RPMI7951 (cell line): ENCODE measurements at regions not wholly inside any gene's neighbourhood (a gene's known extent, or its start where the extent isn't known, plus 50 kb on each side); places are given as distances from the start of the nearest gene placed in this dataset.
A peak's percentile ranks its signal among the peaks of the same experiment; 100 is the strongest.

Source experiments
- DNase-seq: peaks from one replicate; pipeline ENCODE4 v3.0.0-alpha.2; 2012; ENCODE audit warnings: low read depth

DNA sequence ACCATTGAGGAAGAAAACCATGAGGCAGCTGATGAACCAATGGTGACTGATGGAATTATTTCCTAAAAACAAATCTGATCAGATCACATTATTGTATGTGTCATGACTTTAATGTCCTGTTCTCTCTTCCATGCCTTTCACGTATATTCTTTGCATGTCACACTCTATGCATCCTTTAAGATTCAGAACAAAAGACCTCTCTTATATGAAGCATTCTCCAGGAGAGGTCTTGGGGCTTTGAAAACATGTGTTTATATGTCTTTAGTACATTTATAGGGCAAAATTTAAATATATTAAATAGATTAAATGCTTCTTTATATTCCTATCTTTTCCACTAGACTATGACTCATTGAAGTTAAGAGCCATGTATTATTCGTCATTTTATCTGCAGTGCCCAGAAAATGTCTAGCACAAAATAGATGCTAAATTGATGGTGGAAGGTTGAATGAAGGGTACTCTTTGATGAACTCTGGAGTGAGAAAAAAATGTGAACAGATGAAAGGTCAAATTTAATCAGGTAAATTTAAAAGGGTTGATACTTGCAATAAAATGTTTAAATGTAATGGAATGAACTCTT lies 196.3 kb downstream of the PSAT1 start:
- DNase-seq: peak; percentile 9

DNA sequence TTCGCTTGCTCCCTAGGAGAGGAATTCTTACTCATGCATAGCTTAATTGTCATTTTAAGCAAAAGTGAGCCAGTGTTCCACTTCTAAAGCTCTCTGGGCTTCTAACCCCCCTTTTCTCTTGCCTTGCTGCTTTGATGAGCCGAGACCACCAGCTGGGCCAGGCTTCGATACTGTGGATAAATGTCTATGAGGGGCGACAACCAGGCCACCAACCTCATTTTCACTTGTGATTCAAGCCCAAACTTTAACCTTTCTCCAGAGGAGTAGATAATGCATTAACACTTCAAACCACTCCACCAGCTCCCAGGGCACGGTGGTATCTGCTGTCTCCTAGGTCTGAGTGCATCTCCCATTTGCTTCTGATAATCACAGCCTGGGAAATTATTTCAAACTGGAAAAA lies 205.6 kb downstream of the PSAT1 start:
- DNase-seq: no peak

DNA sequence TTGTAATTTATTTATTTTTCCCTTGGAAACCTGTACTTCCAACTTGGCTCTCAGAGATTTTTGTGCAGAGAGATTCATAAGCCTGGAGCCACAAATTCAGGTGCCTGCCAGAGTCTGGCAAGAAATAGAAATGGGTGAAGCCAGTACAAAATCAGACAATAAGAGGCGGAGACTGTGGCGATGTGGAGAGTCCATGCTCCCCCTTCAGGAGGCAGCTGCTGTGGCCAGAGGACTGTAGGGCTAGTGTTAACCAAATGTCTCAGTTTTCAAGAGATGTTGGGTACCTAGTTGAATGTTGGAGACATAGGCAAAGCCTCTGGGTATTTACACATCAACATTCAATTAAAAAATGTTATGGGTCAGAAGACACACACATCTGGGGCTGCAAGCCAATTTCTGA lies 208.6 kb downstream of the PSAT1 start:
- no peak for DNase-seq

DNA sequence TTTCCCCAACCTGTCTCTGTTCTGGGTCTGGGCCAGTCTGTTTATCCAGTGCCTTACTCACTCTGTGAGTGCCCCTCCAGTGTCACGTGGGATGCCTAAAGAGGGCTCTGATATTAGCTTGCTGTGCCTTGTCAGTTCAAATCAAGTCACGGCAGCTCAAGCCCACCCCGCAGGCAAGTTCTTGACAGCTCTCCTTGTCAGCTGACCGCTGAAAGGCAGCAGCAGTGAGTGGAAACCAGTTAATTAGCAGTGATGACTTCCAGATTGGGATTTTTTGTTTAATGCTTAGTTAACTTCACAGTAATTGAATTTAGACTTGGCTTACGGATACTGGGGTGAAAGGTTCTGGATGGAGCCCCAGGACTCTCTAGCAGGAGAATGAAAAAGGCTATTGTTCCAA lies 210.1 kb downstream of the PSAT1 start:
- DNase-seq: no peak

DNA sequence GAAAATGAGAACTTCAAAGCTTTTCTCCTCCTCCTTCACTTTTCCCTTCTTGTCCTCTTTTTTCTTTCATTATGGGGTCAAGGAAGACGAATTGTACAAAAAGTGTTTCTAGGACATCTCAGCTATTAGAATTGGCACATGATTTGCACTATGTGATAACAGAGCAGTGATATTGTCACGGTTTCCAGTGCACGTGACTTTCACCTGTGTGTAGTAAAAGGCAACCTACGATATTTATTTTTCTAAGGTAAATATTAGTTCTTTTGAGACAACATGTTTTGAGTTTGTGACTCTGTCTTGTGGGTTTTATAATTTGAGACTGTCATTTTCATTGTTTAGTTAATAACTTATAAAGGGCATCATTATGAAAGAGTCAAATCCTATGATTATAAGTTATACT lies 213.1 kb downstream of the PSAT1 start:
- no peak for DNase-seq

DNA sequence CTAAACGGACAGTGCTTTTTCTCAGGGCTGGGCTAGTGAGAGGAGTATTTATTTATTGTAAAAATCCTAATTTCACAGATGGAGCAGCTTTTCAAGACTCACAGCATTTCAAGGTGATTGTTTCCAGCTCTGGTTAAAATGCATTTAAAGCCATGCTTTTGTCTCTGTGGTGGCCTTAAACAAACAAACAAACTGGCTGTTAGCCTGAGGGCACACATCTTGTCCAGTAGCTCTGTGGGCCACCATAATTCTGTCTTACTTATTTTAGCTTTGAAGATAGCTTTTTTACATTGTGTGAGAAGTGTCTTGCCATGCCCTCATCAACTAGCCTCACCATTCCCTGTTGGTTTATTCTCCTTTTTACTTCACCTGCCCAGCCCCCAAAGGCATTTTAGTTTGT lies 218.2 kb downstream of the PSAT1 start:
- peak; percentile 5 for DNase-seq

DNA sequence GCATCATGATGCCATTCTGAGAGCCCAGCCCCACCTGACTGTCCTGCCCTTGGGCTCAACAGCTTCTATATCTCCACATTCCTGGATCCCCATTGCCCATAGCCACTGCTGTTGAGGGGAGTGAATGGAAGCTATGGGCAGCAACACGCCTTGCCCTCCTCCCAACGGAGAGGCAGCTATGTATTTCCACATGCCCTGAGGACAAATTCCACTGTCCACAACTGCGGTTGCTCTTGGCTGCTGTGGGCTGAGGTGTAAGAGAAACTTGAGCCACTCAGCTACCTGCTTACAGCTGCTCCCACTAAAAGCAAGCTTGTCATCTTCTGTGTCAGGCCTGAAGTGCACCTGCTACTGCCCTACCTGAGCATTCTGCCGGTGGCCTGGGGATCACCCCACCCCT lies 222.9 kb downstream of the PSAT1 start:
- DNase-seq: no peak

DNA sequence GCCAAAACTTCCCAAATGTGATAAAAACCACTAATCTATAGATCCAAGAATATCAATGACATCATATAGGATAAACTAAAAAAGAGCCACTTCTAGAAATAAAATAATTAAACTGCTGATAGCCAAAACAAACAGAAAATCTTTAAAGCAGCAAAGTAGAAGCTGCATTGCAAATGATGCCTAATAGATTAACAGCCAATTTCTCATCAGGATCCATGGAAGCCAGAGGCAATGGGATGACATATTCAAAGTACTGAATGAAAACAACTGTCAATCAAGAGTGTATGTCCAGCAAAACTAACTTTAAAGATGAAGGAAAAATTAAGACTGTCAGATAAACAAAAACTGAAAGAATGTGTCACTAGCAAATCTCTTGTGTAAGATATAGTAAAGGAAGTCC lies 224.8 kb downstream of the PSAT1 start:
- no peak for DNase-seq

DNA sequence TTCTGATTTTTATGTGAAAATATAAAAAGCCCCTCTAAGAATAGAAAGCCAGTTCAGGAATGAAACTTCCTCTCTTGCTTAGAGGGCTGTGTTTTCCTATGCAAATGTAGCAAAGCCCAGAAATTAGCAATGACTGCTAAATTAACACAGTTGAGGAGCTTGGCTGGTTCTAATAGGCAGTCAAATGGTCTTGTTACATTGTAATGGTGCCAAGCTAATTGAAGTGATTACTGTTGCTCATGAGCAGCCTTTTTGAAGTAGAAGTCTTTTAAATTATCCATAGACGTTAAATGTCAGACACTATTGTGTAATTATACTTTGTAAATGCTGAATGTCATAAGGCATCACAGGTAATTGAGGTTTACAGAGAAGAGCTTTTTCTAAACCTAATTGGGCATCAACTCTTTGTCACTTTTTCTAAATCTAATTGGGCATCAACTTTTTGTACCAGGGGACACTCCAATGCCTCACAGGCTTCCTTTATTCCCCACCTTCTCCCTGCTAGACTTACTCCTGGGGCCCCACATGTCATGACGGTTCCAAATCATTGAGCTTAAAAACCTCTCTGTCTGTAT lies 229.1 kb downstream of the PSAT1 start:
- DNase-seq: no peak

DNA sequence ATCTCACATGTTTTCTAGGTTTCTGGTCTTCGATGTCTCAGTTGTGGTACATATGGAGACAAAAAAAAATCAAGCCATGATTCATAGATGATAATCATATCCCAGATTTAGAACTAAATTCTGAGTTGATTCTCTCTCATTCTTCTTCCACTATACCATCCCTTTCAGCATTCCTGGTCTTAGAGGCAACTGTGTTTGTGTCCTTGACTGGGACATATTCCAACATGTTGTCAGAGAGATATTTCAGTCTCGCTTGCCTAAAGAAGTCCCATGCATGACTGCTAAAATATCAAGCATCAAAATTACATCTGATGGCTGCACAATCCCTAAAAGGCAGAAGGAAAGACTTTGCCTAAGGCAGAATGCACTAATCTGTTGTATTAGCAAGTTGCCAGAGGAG lies 236.6 kb downstream of the PSAT1 start:
- DNase-seq: no peak

DNA sequence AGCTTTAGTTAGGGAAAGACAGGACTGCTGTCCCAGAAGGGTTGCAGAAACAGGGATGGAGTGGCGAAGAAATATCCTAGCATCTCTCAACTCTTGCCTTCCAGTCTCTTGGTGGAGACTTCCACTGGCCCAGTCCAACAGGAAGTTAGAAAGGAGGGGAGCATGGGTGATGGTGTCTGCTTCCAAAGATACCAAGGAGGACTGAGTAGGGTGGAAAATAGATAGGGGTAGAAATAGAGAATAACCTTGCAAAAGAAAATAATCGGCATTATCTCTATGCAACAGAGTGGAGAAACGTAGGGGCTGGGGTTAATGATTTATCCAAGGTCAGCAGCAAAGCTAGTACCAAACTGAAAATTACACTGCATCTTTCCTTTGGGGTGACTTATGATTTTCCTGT lies 242.3 kb downstream of the PSAT1 start:
- no peak for DNase-seq

DNA sequence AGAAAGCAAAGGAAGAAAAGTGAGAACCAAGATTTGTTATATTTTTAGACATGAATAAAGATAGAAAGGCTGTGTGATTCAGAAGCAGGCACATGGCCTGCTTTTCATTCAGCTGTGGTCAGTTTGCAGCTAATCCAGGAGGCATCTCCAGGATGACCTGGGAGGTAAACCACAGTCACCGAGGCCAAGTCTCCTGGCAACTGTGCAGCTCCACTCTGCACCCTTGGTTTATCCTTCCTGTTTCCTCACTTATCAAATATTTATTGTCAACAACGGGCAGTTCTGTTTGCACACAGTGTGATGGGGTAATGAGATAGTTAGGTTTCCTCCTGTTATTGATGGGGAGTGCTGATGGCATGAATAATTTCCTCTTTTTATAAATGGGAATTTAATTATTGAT lies 243.0 kb downstream of the PSAT1 start:
- peak; percentile 54 for DNase-seq

DNA sequence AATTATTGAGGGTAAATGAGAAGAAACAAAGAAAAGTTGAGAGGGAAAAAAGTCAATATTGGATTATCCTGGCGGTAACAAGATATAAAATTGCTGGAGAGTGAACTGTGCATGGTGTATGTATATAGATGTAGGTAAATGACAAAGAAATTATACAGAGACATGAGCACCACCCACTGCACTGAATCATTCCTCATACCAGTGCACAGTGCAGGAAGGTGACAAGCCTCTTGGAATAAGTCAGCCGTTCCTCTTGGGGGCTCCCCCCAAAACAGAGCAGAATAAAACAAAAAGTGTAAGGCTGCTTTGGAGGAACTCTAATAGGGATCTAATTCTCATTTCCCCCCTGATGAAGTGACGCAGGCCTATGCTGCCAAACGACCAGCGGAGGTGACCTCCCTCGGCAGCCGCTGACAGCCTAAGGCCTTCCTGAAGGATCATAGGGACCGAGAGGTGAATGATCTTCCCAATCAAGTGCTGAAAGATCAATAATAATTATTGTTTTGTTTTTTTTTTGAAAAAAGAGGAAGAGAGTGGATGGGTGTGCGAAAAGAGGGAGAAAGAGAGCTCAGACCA lies 245.0 kb downstream of the PSAT1 start:
- no peak for DNase-seq

DNA sequence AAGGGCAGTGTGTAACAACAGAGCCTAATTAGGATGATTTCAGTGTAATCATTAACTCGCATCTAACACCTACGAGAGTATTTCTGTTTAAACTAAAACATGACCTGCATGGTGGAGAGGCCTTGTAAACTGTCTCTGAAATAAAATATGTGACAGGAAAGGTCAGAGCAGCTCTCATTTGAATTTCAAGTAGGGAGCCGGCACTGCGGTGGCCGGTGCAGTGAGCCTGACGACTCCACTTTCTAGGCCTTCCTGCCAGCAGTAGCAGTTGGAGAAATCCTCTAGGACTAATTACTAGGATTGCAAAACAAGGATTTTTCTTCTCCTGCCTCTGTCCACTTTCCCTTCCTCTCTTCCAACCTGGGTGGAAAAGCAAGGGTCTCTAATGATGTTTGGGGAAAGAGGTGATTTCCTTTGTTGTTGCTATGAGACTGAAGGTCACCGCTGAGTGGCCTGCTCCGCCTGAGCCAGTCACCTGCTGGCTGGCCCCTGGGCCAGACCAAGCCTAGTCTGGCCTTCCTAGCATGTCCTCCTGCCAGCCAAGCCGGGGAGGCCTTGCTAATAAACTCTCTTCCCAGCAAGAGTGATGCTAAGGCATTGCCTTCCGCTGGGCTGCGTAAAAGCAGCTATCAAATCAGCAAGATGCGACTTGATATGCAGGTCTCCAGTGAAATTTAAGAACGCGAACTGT lies 245.7 kb downstream of the PSAT1 start:
- no peak for DNase-seq

DNA sequence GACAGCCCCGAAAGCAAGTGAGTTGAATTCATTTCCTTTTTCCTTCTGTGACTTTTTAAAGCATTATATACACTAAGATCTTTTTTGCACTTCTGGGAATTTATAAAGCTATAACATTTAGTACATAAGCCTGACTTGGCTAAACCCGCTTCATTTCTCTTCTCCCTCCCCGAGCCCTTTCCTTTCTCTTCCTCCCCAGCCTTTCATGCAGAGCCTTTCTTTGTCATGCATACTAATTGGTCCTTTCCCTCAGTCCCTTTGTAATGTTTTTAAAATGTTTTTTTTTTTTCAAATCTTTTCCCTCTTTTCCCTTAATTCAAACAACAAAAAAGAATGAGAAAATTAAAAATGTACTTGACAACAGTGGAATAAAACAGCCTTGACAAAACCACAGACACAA lies 246.4 kb downstream of the PSAT1 start:
- no peak for DNase-seq

DNA sequence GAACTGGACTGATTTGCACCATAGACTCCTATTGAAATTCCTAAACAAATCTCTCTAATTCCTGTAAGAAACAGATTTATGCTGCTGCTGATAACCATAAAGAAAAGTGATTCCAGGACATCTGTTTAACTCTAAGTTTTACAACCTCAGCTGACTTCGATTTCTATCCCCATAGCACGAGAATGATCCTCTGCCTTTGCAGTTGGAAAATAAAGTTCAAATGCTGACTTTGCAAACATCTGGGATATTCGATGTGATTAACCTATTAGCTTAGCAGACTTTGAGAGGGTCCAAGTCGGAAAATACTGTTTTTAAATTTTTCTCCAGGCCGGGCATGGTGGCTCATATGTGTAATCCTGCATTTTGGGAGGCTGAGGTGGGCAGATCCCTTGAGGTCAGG lies 247.3 kb downstream of the PSAT1 start:
- no peak for DNase-seq

DNA sequence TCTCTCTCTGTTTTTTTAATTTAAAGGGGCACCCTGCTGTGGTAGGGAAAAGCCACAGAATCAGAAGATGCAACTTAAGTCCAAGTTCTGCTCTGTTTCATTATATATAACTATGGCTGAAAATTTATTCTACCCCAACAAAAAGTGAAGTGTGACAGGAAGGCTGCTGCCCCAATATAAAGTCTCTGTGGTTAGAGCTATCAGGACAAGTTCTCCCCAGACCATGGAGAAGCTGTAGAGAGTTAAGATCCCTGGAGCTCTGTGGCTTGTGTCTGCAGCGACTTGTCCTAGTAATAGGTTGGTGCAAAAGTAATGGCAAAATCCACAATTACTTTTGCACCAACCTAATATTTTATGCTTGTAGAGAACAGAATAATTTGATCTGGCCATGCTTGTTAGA lies 250.9 kb downstream of the PSAT1 start:
- no peak for DNase-seq

DNA sequence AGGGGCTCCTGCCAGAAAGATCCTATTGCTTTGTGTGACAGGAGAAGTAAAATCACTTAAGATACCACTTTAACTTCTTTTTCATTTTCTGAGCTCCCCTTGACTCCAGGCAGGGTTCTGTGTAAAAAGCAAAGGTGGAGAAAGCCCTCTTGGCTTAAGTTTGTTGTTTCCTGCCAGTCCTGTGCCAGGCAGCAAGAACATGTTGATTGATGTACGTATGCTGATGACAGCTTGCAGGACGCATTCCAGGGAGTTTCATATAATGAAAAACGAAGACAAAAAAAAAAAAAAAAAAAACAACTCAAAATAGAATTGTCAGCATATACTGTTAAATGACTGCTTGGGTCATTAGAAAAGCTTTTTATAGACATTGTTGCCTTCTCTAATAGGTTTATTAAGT lies 251.7 kb downstream of the PSAT1 start:
- DNase-seq: no peak

DNA sequence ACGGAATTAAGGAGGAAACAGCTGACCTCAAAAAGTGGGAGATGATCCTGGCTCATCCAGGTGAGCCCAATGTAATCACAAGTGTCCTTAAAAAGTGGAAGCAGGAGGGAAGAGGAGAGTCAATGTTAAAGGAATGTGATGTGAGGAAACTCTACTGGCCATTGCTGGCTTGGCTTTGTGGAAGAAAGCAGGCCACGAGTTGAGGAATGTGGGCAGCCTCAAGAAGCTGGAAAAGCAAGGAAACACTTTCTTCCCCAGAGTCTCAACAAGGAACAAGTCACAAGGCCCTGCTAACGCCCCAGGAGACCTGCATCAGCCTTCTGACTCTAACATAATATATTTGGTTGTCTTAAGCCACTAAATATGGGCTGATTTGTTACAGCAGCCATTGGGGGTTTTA lies 252.8 kb downstream of the PSAT1 start:
- no peak for DNase-seq

DNA sequence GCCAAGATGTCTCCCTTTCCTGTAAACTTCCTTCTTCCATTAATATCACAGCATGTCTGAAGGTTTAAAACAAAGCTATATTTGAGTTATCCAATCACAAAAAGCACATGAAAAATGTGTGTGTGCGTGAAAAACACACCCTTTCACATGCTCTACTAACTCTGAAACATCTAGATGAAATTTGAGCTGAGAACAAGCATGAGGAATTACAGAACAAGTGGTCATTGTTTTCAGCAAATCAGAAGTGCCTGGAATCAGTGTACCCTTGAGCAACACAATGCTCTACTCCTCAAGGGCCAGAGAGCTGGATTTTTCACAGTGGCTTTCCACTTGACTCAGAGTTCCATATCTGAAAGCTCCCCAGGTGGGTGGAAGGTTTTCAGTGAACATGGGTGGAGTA lies 255.9 kb downstream of the PSAT1 start:
- DNase-seq: no peak

DNA sequence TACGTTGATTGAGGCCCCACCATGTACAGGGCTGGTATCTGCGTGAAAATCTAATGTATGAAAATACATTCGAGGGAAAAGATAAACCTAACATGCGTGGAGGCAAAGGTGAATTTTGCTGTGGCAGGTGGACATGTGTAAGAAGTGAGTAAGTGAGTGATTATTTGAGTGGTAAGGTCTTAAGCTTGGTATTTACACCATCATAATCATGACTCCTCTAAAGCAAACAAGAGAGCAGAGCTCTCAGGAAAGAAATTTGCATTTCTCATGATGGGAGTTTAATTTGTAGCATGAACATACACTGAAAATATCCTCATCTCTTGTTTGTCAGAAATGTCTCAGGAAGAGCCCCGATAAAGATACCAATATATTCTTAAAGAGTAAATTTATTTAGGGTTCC lies 260.6 kb downstream of the PSAT1 start:
- no peak for DNase-seq

DNA sequence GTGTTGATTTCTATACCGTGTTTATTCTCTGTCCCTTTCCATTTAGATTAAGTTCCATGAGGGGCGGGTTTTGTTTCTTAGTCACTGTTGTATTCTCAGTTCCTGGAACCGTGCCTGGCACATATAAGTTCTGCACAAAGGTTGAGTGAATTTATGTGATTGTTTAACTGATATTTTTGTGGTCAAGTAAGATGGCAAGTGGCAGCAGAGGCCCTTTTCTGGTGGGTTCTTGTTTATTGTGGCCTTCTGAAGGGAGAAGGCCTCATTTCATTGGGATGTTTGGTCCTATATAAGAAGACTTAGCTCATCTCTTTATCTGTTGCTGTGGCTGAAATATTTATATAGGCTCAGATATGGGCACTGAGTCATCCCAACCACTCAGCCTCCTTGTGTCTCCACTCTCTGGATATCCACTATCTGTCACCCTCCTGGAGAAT lies 262.5 kb downstream of the PSAT1 start:
- DNase-seq: peak; percentile 17

DNA sequence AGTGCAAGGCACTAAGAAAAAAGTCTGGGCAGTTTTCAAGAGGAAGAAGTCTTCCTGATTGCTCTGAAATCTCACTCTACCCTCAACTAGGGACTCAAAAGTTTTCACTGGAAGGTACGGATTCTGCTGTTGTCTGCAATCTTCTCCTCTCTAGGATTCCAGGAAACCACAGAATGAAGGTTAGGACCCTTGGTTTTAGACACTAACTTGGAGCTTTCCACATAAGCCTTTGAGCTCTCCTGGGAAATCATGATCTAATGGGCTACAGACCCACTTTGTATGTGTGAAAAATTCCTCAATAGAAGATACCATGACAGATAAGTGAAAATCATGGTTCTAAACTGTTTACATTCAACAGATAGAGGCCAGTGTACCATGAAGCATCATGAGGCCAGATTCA lies 265.1 kb downstream of the PSAT1 start:
- DNase-seq: no peak
